H9 (cell line): ENCODE measurements at regions not wholly inside any gene's neighbourhood (a gene's known extent, or its start where the extent isn't known, plus 50 kb on each side); places are given as distances from the start of the nearest gene placed in this dataset.

Source experiments
- DNase-seq: peaks from one replicate; pipeline ENCODE4 v3.0.0-alpha.2; 2017
- H2AFZ ChIP-seq: one replicate; pipeline ENCODE4 v1.6.1; 2013; ENCODE audit warnings: mild to moderate bottlenecking, low read length, control low read depth, moderate library complexity
- H2AK5ac ChIP-seq: 2 replicates; pipeline ENCODE4 v1.6.1; 2013; ENCODE audit warnings: low read length, control low read depth, mixed read lengths; ENCODE audit not compliant: insufficient read length
- H2BK120ac ChIP-seq: one replicate; pipeline ENCODE4 v1.6.1; 2013; ENCODE audit warnings: low read depth, mild to moderate bottlenecking, low read length, control low read depth, inconsistent platforms; ENCODE audit not compliant: poor library complexity, severe bottlenecking
- H2BK12ac ChIP-seq: 2 replicates; pipeline ENCODE4 v1.6.1; 2013; ENCODE audit warnings: low read length, control low read depth, mixed read lengths, low read depth; ENCODE audit not compliant: insufficient read length
- H2BK15ac ChIP-seq: 2 replicates; pipeline ENCODE4 v1.6.1; 2013; ENCODE audit warnings: low read depth, low read length, control low read depth
- H2BK20ac ChIP-seq: one replicate; pipeline ENCODE4 v1.6.1; 2013; ENCODE audit warnings: low read depth, mild to moderate bottlenecking, low read length, control low read depth, inconsistent platforms; ENCODE audit not compliant: poor library complexity, severe bottlenecking
- H2BK5ac ChIP-seq: 2 replicates; pipeline ENCODE4 v1.6.1; 2013; ENCODE audit warnings: low read length, control low read depth, mixed read lengths; ENCODE audit not compliant: insufficient read length
- H3K14ac ChIP-seq: 2 replicates; pipeline ENCODE4 v1.6.1; 2013; ENCODE audit warnings: low read length, control low read depth; ENCODE audit not compliant: insufficient read depth
- H3K18ac ChIP-seq: 2 replicates; pipeline ENCODE4 v1.6.1; 2013; ENCODE audit warnings: low read depth, mild to moderate bottlenecking, mixed read lengths, low read length, control low read depth; ENCODE audit not compliant: insufficient read length
- H3K23ac ChIP-seq: 2 replicates; pipeline ENCODE4 v1.6.1; 2013; ENCODE audit warnings: low read length, control low read depth, mixed read lengths, low read depth; ENCODE audit not compliant: insufficient read length
- H3K23me2 ChIP-seq: 2 replicates; pipeline ENCODE4 v1.6.1; 2013; ENCODE audit warnings: low read depth, mild to moderate bottlenecking, mixed read lengths, low read length, control low read depth; ENCODE audit not compliant: insufficient read length, poor library complexity, severe bottlenecking
- H3K27ac ChIP-seq: 2 replicates; pipeline ENCODE4 v1.5.1; 2013; ENCODE audit warnings: low read length, control low read depth, mixed read lengths, low read depth; ENCODE audit not compliant: insufficient read length
- H3K27me3 ChIP-seq: 2 replicates; pipeline ENCODE4 v1.6.1; 2013; ENCODE audit warnings: low read length, control low read depth, inconsistent platforms; ENCODE audit not compliant: insufficient read depth
- H3K4ac ChIP-seq: 2 replicates; pipeline ENCODE4 v1.6.1; 2013; ENCODE audit warnings: low read depth, mild to moderate bottlenecking, control low read depth, inconsistent platforms, low read length, moderate library complexity
- H3K4me1 ChIP-seq: 2 replicates; pipeline ENCODE4 v1.6.1; 2013; ENCODE audit warnings: low read length, control low read depth, inconsistent platforms; ENCODE audit not compliant: insufficient read depth
- H3K4me2 ChIP-seq: 2 replicates; pipeline ENCODE4 v1.6.1; 2013; ENCODE audit warnings: low read length, control low read depth, mixed read lengths; ENCODE audit not compliant: insufficient read length, insufficient read depth
- H3K56ac ChIP-seq: 2 replicates; pipeline ENCODE4 v1.6.1; 2013; ENCODE audit warnings: low read depth, mild to moderate bottlenecking, mixed read lengths, low read length, control low read depth; ENCODE audit not compliant: insufficient read length
- H3K79me1 ChIP-seq: 2 replicates; pipeline ENCODE4 v1.6.1; 2013; ENCODE audit warnings: low read depth, mild to moderate bottlenecking, moderate library complexity, low read length, control low read depth, inconsistent platforms; ENCODE audit not compliant: insufficient read depth, poor library complexity, severe bottlenecking
- H3K79me2 ChIP-seq: 2 replicates; pipeline ENCODE4 v1.6.1; 2013; ENCODE audit warnings: low read length, control low read depth, inconsistent platforms; ENCODE audit not compliant: insufficient read depth
- H3K9ac ChIP-seq: 2 replicates; pipeline ENCODE4 v1.6.1; 2013; ENCODE audit warnings: low read length, control low read depth, mixed read lengths; ENCODE audit not compliant: insufficient read length; ENCODE audit errors: extremely low read depth
- H3K9me3 ChIP-seq: one replicate; pipeline ENCODE4 v1.6.1; 2013; ENCODE audit warnings: low read depth, low read length, inconsistent platforms; ENCODE audit not compliant: control insufficient read depth
- H3T11ph ChIP-seq: one replicate; pipeline ENCODE4 v1.6.1; 2013; ENCODE audit warnings: mild to moderate bottlenecking, low read length, control low read depth, inconsistent platforms
- H4K20me1 ChIP-seq: one replicate; pipeline ENCODE4 v1.6.1; 2013; ENCODE audit not compliant: control insufficient read depth, insufficient read length, insufficient read depth
- H4K5ac ChIP-seq: 2 replicates; pipeline ENCODE4 v1.6.1; 2013; ENCODE audit warnings: low read depth, mild to moderate bottlenecking, mixed read lengths, low read length, control low read depth; ENCODE audit not compliant: insufficient read length
- H4K8ac ChIP-seq: replicated peaks from 2 replicates; pipeline ENCODE4 v1.6.1; 2013; ENCODE audit warnings: low read length, control low read depth, mixed read lengths, low read depth; ENCODE audit not compliant: insufficient read length
- H4K91ac ChIP-seq: 2 replicates; pipeline ENCODE4 v1.6.1; 2013; ENCODE audit warnings: low read depth, mild to moderate bottlenecking, moderate library complexity, mixed read lengths, low read length, control low read depth; ENCODE audit not compliant: insufficient read length
- H3K27ac Mint-ChIP-seq, 3 experiments: 2 replicates in 2 of 3; 3 replicates in 1 of 3; pipeline ENCODE4 v1.8.0; 2020 to 2021; ENCODE audit warnings: mixed read lengths in 3 of 3, mild to moderate bottlenecking in 1 of 3, moderate library complexity in 1 of 3
- H3K27me3 Mint-ChIP-seq: 2 replicates; pipeline ENCODE4 v1.8.0; 2021; ENCODE audit warnings: low read depth, mild to moderate bottlenecking, moderate library complexity, mixed read lengths
- H3K36me3 Mint-ChIP-seq, 3 experiments: 2 replicates in 2 of 3; 3 replicates in 1 of 3; pipeline ENCODE4 v1.8.0; 2020 to 2021; ENCODE audit warnings: low read depth in 3 of 3, mixed read lengths in 3 of 3; ENCODE audit not compliant: insufficient read depth in 1 of 3
- H3K4me1 Mint-ChIP-seq, 2 experiments: 2 replicates each; pipeline ENCODE4 v1.8.0; 2020; ENCODE audit warnings: mixed read lengths in 2 of 2
- H3K4me3 Mint-ChIP-seq, 2 experiments: 2 replicates in 1 of 2; 3 replicates in 1 of 2; pipeline ENCODE4 v1.8.0; 2020 to 2021; ENCODE audit warnings: mild to moderate bottlenecking in 2 of 2, mixed read lengths in 2 of 2, moderate library complexity in 1 of 2
- H3K9me3 Mint-ChIP-seq, 2 experiments: 2 replicates in 1 of 2; 3 replicates in 1 of 2; pipeline ENCODE4 v1.8.0; 2020; ENCODE audit warnings: mild to moderate bottlenecking in 2 of 2, mixed read lengths in 2 of 2, moderate library complexity in 1 of 2
- WGBS: extraction: QIAGEN DNeasy Blood & Tissue Kit; methylation state at CpG from one replicate; pipeline ENCODE4 v1.1.7; 2013; ENCODE audit warnings: missing lambda C conversion rate, low lambda C conversion rate, mixed read lengths; ENCODE audit not compliant: insufficient read length; ENCODE audit errors: extremely low coverage; 5-methylcytosine and 5-hydroxymethylcytosine counted together
- TF ChIP-seq, protein P1 (sequence below): fragments of 200-600 bp; sonication (generic); conservative IDR thresholded peaks from 3 replicates; pipeline ENCODE4 v1.8.0; 2021; ENCODE audit warnings: antibody characterized with exemption, mild to moderate bottlenecking

DNA sequence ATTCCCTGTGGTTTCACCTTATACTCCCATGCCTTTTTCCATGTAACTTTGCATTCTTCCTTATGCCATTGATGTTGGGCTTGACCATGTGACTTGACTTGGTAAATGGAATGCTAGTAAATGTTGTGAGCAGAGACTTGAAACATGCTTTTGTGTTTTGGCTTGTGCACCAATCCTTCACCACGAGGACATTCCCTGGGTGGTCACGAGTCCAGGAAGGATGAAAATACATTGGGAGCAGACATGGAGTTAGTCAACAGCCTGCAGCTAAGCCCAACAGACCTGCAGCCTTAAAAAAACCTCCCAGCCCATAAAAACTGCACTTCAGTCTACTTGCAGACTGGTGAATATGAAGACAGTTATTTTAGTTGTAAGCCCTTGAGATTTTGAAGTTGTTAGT lies 116.5 kb upstream of the SPATS2L start:
- H4K91ac ChIP-seq = no peak overlapping the region
- H3K4ac ChIP-seq = no peak overlapping the region
- no peak overlapping the region for H2BK120ac ChIP-seq
- Mint-ChIP-seq H3K27me3 (no peaks in the 10 kb centered on the region; the same call in 1 of the 2 replicates), H3K9me3 (peaks cover 0 to 2% of the 10 kb centered on the region in 2 experiments; a peak in 2 of 5 replicates), H3K4me1 (peaks cover 25 to 38% of the 10 kb centered on the region in 2 experiments), H3K4me3 (no peak overlapping the region), H3K36me3 (peaks cover 0 to 5% (median 0%) of the 10 kb centered on the region in 3 experiments; a peak in 2 of 7 replicates), H3K27ac (no peak overlapping the region)
- no peak overlapping the region for H2BK12ac ChIP-seq
- DNase-seq = no peak
- H3K14ac ChIP-seq = no peak overlapping the region
- no peaks in the 10 kb centered on the region for H3K27me3 ChIP-seq
- H3K79me2 ChIP-seq = no peaks in the 10 kb centered on the region
- no peak overlapping the region for H3K9ac ChIP-seq
- H4K20me1 ChIP-seq = no peaks in the 10 kb centered on the region
- no peak overlapping the region for H4K8ac ChIP-seq
- H4K5ac ChIP-seq = no peak overlapping the region
- no peaks in the 10 kb centered on the region for H3K23me2 ChIP-seq
- H3K79me1 ChIP-seq = no peaks in the 10 kb centered on the region
- H3K18ac ChIP-seq = no peak overlapping the region
- H2BK5ac ChIP-seq = no peak overlapping the region
- H3K27ac ChIP-seq = no peak overlapping the region
- no peak overlapping the region for H3K4me2 ChIP-seq
- no peak overlapping the region for H2AFZ ChIP-seq
- H3K23ac ChIP-seq = no peak overlapping the region
- no peaks in the 10 kb centered on the region for H3K9me3 ChIP-seq
- no CpG with 5 or more reads among the region's 2 CpGs for WGBS
- no peak overlapping the region for H3T11ph ChIP-seq
- TF ChIP-seq, protein P1, sequence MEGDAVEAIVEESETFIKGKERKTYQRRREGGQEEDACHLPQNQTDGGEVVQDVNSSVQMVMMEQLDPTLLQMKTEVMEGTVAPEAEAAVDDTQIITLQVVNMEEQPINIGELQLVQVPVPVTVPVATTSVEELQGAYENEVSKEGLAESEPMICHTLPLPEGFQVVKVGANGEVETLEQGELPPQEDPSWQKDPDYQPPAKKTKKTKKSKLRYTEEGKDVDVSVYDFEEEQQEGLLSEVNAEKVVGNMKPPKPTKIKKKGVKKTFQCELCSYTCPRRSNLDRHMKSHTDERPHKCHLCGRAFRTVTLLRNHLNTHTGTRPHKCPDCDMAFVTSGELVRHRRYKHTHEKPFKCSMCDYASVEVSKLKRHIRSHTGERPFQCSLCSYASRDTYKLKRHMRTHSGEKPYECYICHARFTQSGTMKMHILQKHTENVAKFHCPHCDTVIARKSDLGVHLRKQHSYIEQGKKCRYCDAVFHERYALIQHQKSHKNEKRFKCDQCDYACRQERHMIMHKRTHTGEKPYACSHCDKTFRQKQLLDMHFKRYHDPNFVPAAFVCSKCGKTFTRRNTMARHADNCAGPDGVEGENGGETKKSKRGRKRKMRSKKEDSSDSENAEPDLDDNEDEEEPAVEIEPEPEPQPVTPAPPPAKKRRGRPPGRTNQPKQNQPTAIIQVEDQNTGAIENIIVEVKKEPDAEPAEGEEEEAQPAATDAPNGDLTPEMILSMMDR = no peak
- H2AK5ac ChIP-seq = no peak overlapping the region
- H3K4me1 ChIP-seq = peaks cover 11% of the 10 kb centered on the region
- H2BK15ac ChIP-seq = no peak overlapping the region
- no peak overlapping the region for H2BK20ac ChIP-seq
- no peak overlapping the region for H3K56ac ChIP-seq
